RPMI8226 (cell line): ENCODE measurements at regions not wholly inside any gene's neighbourhood (a gene's known extent, or its start where the extent isn't known, plus 50 kb on each side); places are given as distances from the start of the nearest gene placed in this dataset.
"Not testable (repeated sequence)": the region's sequence is repeated elsewhere in the genome, so short reads cannot be mapped to it uniquely, and the experiment has no call there.

Experiments used
- DNase-seq: peaks from one replicate; pipeline ENCODE4 v3.0.0-alpha.2; 2015

- DNase-seq, result no peak
Observed at GRCh38 chr6:6875818-6876470, 231.8 kb upstream of the RREB1 start.

GRCh38 chr6:6877792-6878191 is 230.0 kb upstream of the RREB1 start:
- not testable (repeated sequence) for DNase-seq

- no peak for DNase-seq
Observed at GRCh38 chr6:6878887-6879585, 228.7 kb upstream of the RREB1 start.

GRCh38 chr6:6879586-6879974 is 228.2 kb upstream of the RREB1 start:
- DNase-seq, result peak; percentile 33

GRCh38 chr6:6880745-6881437 is 226.9 kb upstream of the RREB1 start:
- no peak for DNase-seq

- no peak for DNase-seq
Observed at GRCh38 chr6:6881438-6882225, 226.1 kb upstream of the RREB1 start.

GRCh38 chr6:6882592-6882991 is 225.2 kb upstream of the RREB1 start:
- DNase-seq, result no peak

- no peak for DNase-seq
Observed at GRCh38 chr6:6883011-6883410, 224.8 kb upstream of the RREB1 start.

- no peak for DNase-seq
Observed at GRCh38 chr6:6884193-6884627, 223.6 kb upstream of the RREB1 start.

- DNase-seq, result no peak
Observed at GRCh38 chr6:6884916-6885315, 222.8 kb upstream of the RREB1 start.

- peak; percentile 28 for DNase-seq
Observed at GRCh38 chr6:6885521-6886170, 222.1 kb upstream of the RREB1 start.

GRCh38 chr6:6886171-6886885 is 221.4 kb upstream of the RREB1 start:
- no peak for DNase-seq

GRCh38 chr6:6886886-6887285 is 220.9 kb upstream of the RREB1 start:
- no peak for DNase-seq

GRCh38 chr6:6889601-6890000 is 218.2 kb upstream of the RREB1 start:
- no peak for DNase-seq

- no peak for DNase-seq
Observed at GRCh38 chr6:6890400-6890858, 217.3 kb upstream of the RREB1 start.

GRCh38 chr6:6891125-6891721 is 216.5 kb upstream of the RREB1 start:
- DNase-seq, result no peak

GRCh38 chr6:6891949-6892461 is 215.8 kb upstream of the RREB1 start:
- DNase-seq, result no peak

- DNase-seq, result no peak
Observed at GRCh38 chr6:6892744-6893583, 214.8 kb upstream of the RREB1 start.

- no peak for DNase-seq
Observed at GRCh38 chr6:6893701-6894100, 214.1 kb upstream of the RREB1 start.

- DNase-seq, result no peak
Observed at GRCh38 chr6:6895929-6896328, 211.8 kb upstream of the RREB1 start.
